HG02759 (cell line): ENCODE measurements at regions not wholly inside any gene's neighbourhood (a gene's known extent, or its start where the extent isn't known, plus 50 kb on each side); places are given as distances from the start of the nearest gene placed in this dataset.
A peak's percentile ranks its signal among the peaks of the same experiment; 100 is the strongest.
"Not testable (repeated sequence)": the region's sequence is repeated elsewhere in the genome, so short reads cannot be mapped to it uniquely, and the experiment has no call there.

Experiments used
- ATAC-seq: cut with Tn5 transposase; IDR thresholded peaks from one replicate; pipeline ENCODE4 v1.9.1; 2021; ENCODE audit warnings: mild to moderate bottlenecking, moderate library complexity; ENCODE audit not compliant: unreplicated experiment

- ATAC-seq = no peak
Observed at GRCh38 chr9:106085479-106085878, 391.1 kb downstream of the TMEM38B start.

- ATAC-seq = no peak
Observed at GRCh38 chr9:106092083-106092482, 397.7 kb downstream of the TMEM38B start.

GRCh38 chr9:106102821-106103220, 408.5 kb downstream of the TMEM38B start:
- ATAC-seq = no peak

GRCh38 chr9:106104887-106105286, 410.5 kb downstream of the TMEM38B start:
- ATAC-seq = peak; percentile 64

DNA sequence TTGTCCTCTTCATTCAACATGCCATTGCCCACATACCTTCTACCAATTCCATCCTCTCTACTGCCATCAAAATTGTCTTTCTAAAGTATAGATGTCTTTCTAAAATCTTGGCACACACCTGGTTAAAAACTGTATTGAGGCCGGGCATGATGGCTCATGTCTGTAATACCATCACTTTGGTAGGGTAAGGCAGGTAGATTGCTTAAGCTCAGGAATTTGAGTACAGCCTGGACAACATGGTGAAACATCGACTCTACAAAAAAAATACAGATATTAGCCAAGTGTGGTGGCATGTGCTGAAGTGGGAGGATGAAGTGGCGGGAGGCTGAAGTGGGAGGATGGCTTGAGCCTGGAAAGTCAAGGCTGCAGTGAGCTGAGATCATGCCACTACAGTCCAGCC, 412.1 kb downstream of the TMEM38B start:
- ATAC-seq = no peak

GRCh38 chr9:106107716-106108115, 413.4 kb downstream of the TMEM38B start:
- no peak for ATAC-seq

- not testable (repeated sequence) for ATAC-seq
Observed at GRCh38 chr9:106109706-106110105, 415.4 kb downstream of the TMEM38B start.

- no peak for ATAC-seq
Observed at GRCh38 chr9:106110483-106110882, 416.1 kb downstream of the TMEM38B start.

DNA sequence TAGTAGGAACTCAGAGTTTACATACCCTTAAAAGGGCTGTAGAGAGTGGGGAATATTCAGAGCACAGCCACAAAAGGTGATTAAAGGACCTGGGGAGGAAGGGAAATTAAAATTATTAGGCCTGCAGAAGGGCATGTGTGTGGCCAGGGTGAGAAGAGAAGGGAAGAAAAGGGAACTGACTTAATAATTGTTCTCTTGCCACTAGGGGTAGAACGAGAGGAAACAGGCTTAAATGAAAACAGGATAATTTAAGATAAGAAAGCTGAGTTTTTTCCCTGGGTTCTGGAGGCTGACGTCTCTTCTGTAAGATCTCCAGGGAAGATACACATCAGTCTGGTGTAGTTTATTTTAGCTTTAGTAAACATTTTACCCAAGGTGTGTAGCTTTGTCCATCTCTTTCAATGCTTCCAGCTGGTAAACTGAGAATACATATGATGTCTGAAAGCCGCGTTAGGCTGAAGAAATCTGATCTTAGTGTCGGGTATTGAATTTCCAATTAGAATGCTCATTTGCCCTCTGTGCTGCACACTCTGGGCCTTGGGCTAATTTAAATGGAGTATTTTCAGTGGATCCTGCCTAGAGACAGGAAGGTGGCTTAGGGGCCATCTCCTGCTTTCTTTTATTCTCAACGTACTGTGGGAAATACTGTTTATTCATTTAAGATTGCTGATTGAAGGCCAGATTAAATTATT, 416.8 kb downstream of the TMEM38B start:
- no peak for ATAC-seq

DNA sequence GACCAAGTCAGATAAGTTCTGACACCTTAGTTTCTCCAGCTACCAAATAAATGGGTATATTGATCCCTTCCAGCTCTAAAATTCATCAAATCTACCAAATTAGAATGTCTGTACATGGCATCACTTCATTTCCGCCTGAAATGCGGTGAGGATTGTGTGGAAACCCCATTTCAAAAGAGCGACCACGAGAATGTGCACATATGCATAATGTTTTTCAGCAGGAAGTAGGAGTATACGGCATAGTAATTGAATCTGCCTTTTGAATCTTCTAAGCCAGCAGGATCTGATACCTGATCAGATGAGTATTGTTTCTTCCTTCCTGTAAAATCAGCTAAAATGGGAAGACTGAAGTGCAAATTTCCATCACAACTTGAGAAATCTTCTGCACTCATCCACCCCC, 418.6 kb downstream of the TMEM38B start:
- ATAC-seq = no peak

- no peak for ATAC-seq
Observed at GRCh38 chr9:106119176-106119575, 424.8 kb downstream of the TMEM38B start.

- no peak for ATAC-seq
Observed at GRCh38 chr9:106120071-106120470, 425.7 kb downstream of the TMEM38B start.

DNA sequence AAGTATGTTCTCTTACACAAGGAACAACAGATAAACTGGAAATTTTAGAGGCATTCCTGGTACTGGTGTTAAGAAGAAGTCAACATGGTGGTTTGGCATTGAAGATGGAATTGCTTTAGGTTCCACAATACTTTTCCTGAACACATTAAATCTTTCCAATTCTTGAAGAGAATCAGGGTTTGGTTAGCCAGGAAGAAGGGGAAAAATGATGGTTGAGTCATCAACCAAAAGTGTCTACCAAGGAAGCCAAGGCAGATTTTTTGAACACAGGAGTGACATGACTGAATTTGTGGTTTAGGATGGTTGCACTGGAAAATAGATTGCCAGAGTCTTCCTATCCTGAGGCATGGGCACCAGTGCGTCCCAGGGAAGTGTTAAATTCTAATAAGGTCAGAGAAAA, 433.4 kb downstream of the TMEM38B start:
- ATAC-seq = no peak

DNA sequence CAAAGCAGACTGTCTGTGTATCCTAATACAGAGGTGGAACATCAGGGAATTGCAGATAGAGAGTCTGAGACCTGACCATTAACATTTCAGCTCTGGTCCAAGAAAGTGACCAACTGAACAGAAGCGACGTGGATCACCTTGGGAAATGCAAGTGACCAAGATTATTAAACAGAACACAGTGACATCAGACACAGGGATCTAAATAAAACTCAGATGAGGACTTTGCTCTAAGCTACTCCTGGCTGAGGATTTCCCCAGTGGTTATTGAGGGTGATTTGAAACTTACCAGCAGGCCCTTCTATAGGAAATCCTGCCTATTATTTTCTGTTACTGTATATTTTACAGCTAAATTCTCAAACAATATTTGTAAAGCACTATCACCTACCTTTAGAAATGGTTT, 436.0 kb downstream of the TMEM38B start:
- no peak for ATAC-seq

GRCh38 chr9:106143781-106144180, 449.4 kb downstream of the TMEM38B start:
- no peak for ATAC-seq

GRCh38 chr9:106146066-106146840, 451.9 kb downstream of the TMEM38B start:
- no peak for ATAC-seq

DNA sequence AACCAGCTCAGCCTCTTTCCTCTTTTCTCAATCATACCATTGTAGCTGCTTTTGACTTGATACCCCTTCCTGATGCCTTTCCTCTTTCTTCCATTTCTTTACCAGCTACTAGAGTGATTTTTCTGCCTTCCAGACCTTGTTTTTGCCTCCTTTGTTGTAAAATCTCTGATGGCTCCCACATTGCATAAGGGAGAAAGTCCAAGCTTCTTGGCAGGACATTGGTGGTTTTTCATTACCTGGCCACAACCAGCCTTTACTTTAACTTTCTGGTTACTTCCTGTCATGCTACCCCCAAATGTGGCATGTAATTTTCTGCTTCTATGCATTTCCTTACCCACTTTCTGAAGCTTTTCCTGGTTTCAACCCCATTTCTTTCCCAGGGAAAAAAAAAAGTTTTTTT, 452.5 kb downstream of the TMEM38B start:
- ATAC-seq = no peak

DNA sequence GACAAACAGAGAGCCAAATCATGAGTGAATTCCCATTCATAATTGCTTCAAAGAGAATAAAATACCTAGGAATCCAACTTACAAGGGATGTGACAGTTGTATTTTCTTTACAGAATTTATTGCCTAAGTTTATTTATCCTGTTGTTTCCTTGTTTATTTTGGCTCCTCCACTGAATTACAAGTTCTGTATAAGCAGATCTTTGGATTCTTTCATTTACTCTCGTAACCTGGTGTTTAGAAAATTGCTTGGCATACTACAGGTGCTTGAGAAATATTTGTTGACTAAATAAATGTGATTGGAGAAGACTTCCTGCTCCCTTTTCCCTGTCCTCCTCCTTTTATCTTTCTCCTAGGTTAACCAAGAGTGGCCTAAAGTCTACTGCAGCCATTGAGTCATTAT, 455.6 kb downstream of the TMEM38B start:
- ATAC-seq = no peak

GRCh38 chr9:106156465-106156864, 462.1 kb downstream of the TMEM38B start:
- no peak for ATAC-seq

- ATAC-seq = no peak
Observed at GRCh38 chr9:106172265-106172664, 477.9 kb downstream of the TMEM38B start.

GRCh38 chr9:106174346-106174745, 480.0 kb downstream of the TMEM38B start:
- ATAC-seq = no peak

GRCh38 chr9:106177216-106177615, 482.9 kb downstream of the TMEM38B start:
- ATAC-seq = no peak
